CD14-positive monocyte (primary cell): ENCODE measurements at regions not wholly inside any gene's neighbourhood (a gene's known extent, or its start where the extent isn't known, plus 50 kb on each side); places are given as distances from the start of the nearest gene placed in this dataset.

Experiments
- DNase-seq, 3 donors: peaks; one replicate each; pipeline ENCODE4 v3.0.0-alpha.2; 2011 to 2022
- H2AFZ ChIP-seq: 2 replicates; pipeline ENCODE4 v1.6.0; 2012; ENCODE audit warnings: mild to moderate bottlenecking, low read depth, low read length, inconsistent platforms; ENCODE audit not compliant: insufficient read depth, poor library complexity, severe bottlenecking
- H3K27ac ChIP-seq, 2 donors: 1 replicate in 1 of 2; 2 replicates in 1 of 2; pipeline ENCODE4 v1.5.1; 2012 to 2013; ENCODE audit warnings: low read length in 2 of 2, control low read depth in 1 of 2, inconsistent platforms in 1 of 2, low read depth in 1 of 2, mild to moderate bottlenecking in 1 of 2
- H3K27me3 ChIP-seq, 2 donors: one replicate each; pipeline versions ENCODE4 v1.6.0 to v1.6.1; 2011 to 2013; ENCODE audit warnings: low read length in 2 of 2; ENCODE audit not compliant: control insufficient read depth in 2 of 2, insufficient read depth in 2 of 2
- H3K36me3 ChIP-seq, 2 donors: replicated peaks in 1 of 2; 1 replicate in 1 of 2; 2 replicates in 1 of 2; pipeline versions ENCODE4 v1.5.1 to v1.6.1; 2012 to 2013; ENCODE audit warnings: low read length in 2 of 2, control low read depth in 1 of 2, inconsistent platforms in 1 of 2, mild to moderate bottlenecking in 1 of 2; ENCODE audit not compliant: insufficient read depth in 2 of 2, control insufficient read depth in 1 of 2
- H3K4me1 ChIP-seq, 2 donors: 1 replicate in 1 of 2; 2 replicates in 1 of 2; pipeline versions ENCODE4 v1.5.1 to v1.6.1; 2012 to 2013; ENCODE audit warnings: low read length in 2 of 2, control low read depth in 1 of 2, inconsistent platforms in 1 of 2, mild to moderate bottlenecking in 1 of 2, moderate library complexity in 1 of 2; ENCODE audit not compliant: insufficient read depth in 2 of 2, control insufficient read depth in 1 of 2
- H3K4me2 ChIP-seq: replicated peaks from 2 replicates; pipeline ENCODE3; 2012; ENCODE audit warnings: low read length, moderate library complexity, mild to moderate bottlenecking; ENCODE audit not compliant: poor library complexity, severe bottlenecking; ENCODE audit errors: extremely low read depth
- H3K4me3 ChIP-seq, 3 experiments: fragments of 200-600 bp in 1 of 3; sonication (generic) in 1 of 3; replicated peaks in 1 of 3; 1 replicate in 2 of 3; 2 replicates in 1 of 3; pipeline ENCODE4 v1.5.1; 2011 to 2013; ENCODE audit warnings: low read length in 3 of 3, mild to moderate bottlenecking in 3 of 3, control low read depth in 2 of 3, low read depth in 2 of 3, inconsistent platforms in 1 of 3, moderate library complexity in 1 of 3
- H3K79me2 ChIP-seq: 2 replicates; pipeline ENCODE4 v1.6.0; 2012; ENCODE audit warnings: mild to moderate bottlenecking, control low read depth, inconsistent platforms, low read length, moderate library complexity; ENCODE audit not compliant: insufficient read depth
- H3K9ac ChIP-seq: 2 replicates; pipeline ENCODE4 v1.6.0; 2017; ENCODE audit warnings: low read length, mild to moderate bottlenecking; ENCODE audit not compliant: insufficient read depth, poor library complexity, severe bottlenecking
- H3K9me3 ChIP-seq, 2 donors: replicated peaks in 1 of 2; 1 replicate in 1 of 2; 2 replicates in 1 of 2; pipeline versions ENCODE4 v1.5.1 to v1.6.1; 2012 to 2013; ENCODE audit warnings: low read length in 2 of 2, control low read depth in 1 of 2; ENCODE audit not compliant: control insufficient read depth in 1 of 2, insufficient read depth in 1 of 2
- H4K20me1 ChIP-seq: 2 replicates; pipeline ENCODE4 v1.6.0; 2012; ENCODE audit warnings: mild to moderate bottlenecking, low read length, control low read depth, moderate library complexity; ENCODE audit not compliant: insufficient read depth
- H3K27ac Mint-ChIP-seq, 7 donors: one replicate each; pipeline ENCODE4 v1.8.0; 2020; ENCODE audit warnings: mild to moderate bottlenecking in 7 of 7, mixed read lengths in 7 of 7, moderate library complexity in 6 of 7, inconsistent platforms in 2 of 7
- H3K27me3 Mint-ChIP-seq, 3 donors: one replicate each; pipeline ENCODE4 v1.8.0; 2021 to 2022; ENCODE audit warnings: low read depth in 3 of 3, mild to moderate bottlenecking in 3 of 3, mixed read lengths in 3 of 3, moderate library complexity in 3 of 3, inconsistent platforms in 1 of 3
- H3K36me3 Mint-ChIP-seq, 2 donors: one replicate each; pipeline ENCODE4 v1.8.0; 2020; ENCODE audit warnings: mixed read lengths in 2 of 2, inconsistent platforms in 1 of 2, mild to moderate bottlenecking in 1 of 2
- H3K4me1 Mint-ChIP-seq: one replicate; pipeline ENCODE4 v1.8.0; 2020; ENCODE audit warnings: mild to moderate bottlenecking, mixed read lengths
- H3K4me3 Mint-ChIP-seq, 2 donors: one replicate each; pipeline ENCODE4 v1.8.0; 2020; ENCODE audit warnings: mild to moderate bottlenecking in 2 of 2, mixed read lengths in 2 of 2, moderate library complexity in 1 of 2
- H3K9me3 Mint-ChIP-seq, 7 donors: one replicate each; pipeline ENCODE4 v1.8.0; 2020 to 2022; ENCODE audit warnings: mixed read lengths in 7 of 7, mild to moderate bottlenecking in 6 of 7, moderate library complexity in 6 of 7, inconsistent platforms in 2 of 7
- CTCF ChIP-seq: fragments of 200-600 bp; IDR thresholded peaks from one replicate; pipeline ENCODE4 v1.8.0; 2022; ENCODE audit warnings: antibody characterized with exemption, mild to moderate bottlenecking
- WGBS: methylation state at CpG from one replicate; pipeline ENCODE4 v1.1.5; 2013; ENCODE audit warnings: missing lambda C conversion rate; ENCODE audit not compliant: insufficient coverage; 5-methylcytosine and 5-hydroxymethylcytosine counted together
- intact Hi-C, 2 donors: fragments of 100-400 bp; cut with micrococcal nuclease; formaldehyde crosslinking; loops; one replicate each; pipeline versions ENCODE4 v1.15.0 to v1.15.1; 2023

- Mint-ChIP-seq H3K9me3 (peaks cover 0 to 9% (median 1%) of the 10 kb centered on the region in 7 donors), H3K27me3 (peaks cover 2 to 10% (median 3%) of the 10 kb centered on the region in 3 donors), H3K4me1 (peaks cover 18% of the 10 kb centered on the region), H3K4me3 (no peak overlapping the region), H3K36me3 (no peaks in the 10 kb centered on the region), H3K27ac (no peak overlapping the region)
- WGBS, result 100% methylated on average over 4 of the region's 10 CpGs
- Histone ChIP-seq H3K79me2 (no peaks in the 10 kb centered on the region), H4K20me1 (no peaks in the 10 kb centered on the region), H3K36me3 (no peaks in the 10 kb centered on the region), H2AFZ (no peak overlapping the region), H3K4me2 (no peak overlapping the region), H3K4me3 (no peak overlapping the region), H3K9me3 (no peaks in the 10 kb centered on the region), H3K9ac (no peak overlapping the region), H3K4me1 (peaks cover 0 to 12% of the 10 kb centered on the region in 2 donors), H3K27ac (no peak overlapping the region), H3K27me3 (no peaks in the 10 kb centered on the region)
- intact Hi-C loops, result no loop called here
- no peak for TF ChIP-seq CTCF
- DNase-seq, result no peak
Observed at GRCh38 chr15:62343397-62343796, 178.3 kb upstream of the C2CD4B start.

GRCh38 chr15:62344806-62345539 lies 179.9 kb upstream of the C2CD4B start:
- H3K27me3 ChIP-seq, result no peaks in the 10 kb centered on the region
- Mint-ChIP-seq H3K4me1 (peaks cover 27% of the 10 kb centered on the region), H3K4me3 (peak overlapping the region; percentile 65 to 76), H3K27ac (peak overlapping the region in 1 of 7 donors; percentile 60), H3K27me3 (peaks cover 1 to 5% (median 2%) of the 10 kb centered on the region in 3 donors), H3K9me3 (peaks cover 0 to 9% (median 1%) of the 10 kb centered on the region in 7 donors), H3K36me3 (no peaks in the 10 kb centered on the region)
- H3K27ac ChIP-seq, result no peak overlapping the region
- no peak overlapping the region for H3K9ac ChIP-seq
- no peaks in the 10 kb centered on the region for H3K79me2 ChIP-seq
- intact Hi-C loops, result no loop called here
- peak; percentile 14 to 41 (median 18) for DNase-seq
- no peaks in the 10 kb centered on the region for H4K20me1 ChIP-seq
- H3K36me3 ChIP-seq, result no peaks in the 10 kb centered on the region
- peak; percentile 59 for TF ChIP-seq CTCF
- H2AFZ ChIP-seq, result peak overlapping the region; percentile 31
- no peaks in the 10 kb centered on the region for H3K9me3 ChIP-seq
- peak overlapping the region; percentile 53 for H3K4me2 ChIP-seq
- peaks cover 0 to 19% of the 10 kb centered on the region in 2 donors for H3K4me1 ChIP-seq
- peak overlapping the region in 1 of 3 experiments; percentile 52 for H3K4me3 ChIP-seq
- 40% methylated on average over 3 of the region's 21 CpGs for WGBS
